HepG2 (cell line): ENCODE measurements at regions not wholly inside any gene's neighbourhood (a gene's known extent, or its start where the extent isn't known, plus 50 kb on each side); places are given as distances from the start of the nearest gene placed in this dataset.

Experiments
- ARHGAP35 ChIP-seq: sonication (generic); formaldehyde crosslinking; IDR thresholded peaks from 2 replicates; pipeline ENCODE4 v1.9.0; 2022; ENCODE audit warnings: mild to moderate bottlenecking, inconsistent platforms, moderate library complexity, missing genetic modification reagents, borderline replicate concordance
- ARID3A ChIP-seq: IDR thresholded peaks from 2 replicates; pipeline ENCODE4 v1.6.1; 2012; ENCODE audit warnings: low read depth, low read length, improper control_type of control experiment
- ATF4 ChIP-seq, 2 experiments: fragments of 450-650 bp in 1 of 2; sonication (generic) in 1 of 2; formaldehyde crosslinking; IDR thresholded peaks; 2 replicates each; pipeline versions ENCODE4 v1.5.0 to v1.8.0; 2020 to 2022; ENCODE audit warnings: mild to moderate bottlenecking in 1 of 2, missing genetic modification reagents in 1 of 2
- BRCA1 ChIP-seq: sonication (generic); formaldehyde crosslinking; IDR thresholded peaks from 2 replicates; pipeline ENCODE4 v1.4.0; 2020; ENCODE audit warnings: missing genetic modification reagents
- FLYWCH1 ChIP-seq: sonication (generic); formaldehyde crosslinking; IDR thresholded peaks from 2 replicates; pipeline ENCODE4 v1.8.1; 2023; ENCODE audit warnings: mild to moderate bottlenecking, missing genetic modification reagents
- FOSL2 ChIP-seq: sonication (generic); formaldehyde crosslinking; IDR thresholded peaks from 2 replicates; pipeline ENCODE4 v1.4.0; 2020; ENCODE audit warnings: missing genetic modification reagents
- FOXO1 ChIP-seq: sonication (generic); formaldehyde crosslinking; IDR thresholded peaks from 2 replicates; pipeline ENCODE4 v1.4.0; 2020; ENCODE audit warnings: missing genetic modification reagents
- GATAD2A ChIP-seq: IDR thresholded peaks from 2 replicates; pipeline ENCODE4 v1.6.1; 2016
- GTF3A ChIP-seq: sonication (generic); formaldehyde crosslinking; conservative IDR thresholded peaks from 2 replicates; pipeline ENCODE4 v1.4.0; 2020; ENCODE audit warnings: mild to moderate bottlenecking, missing genetic modification reagents
- HMGXB4 ChIP-seq, 2 experiments: sonication (generic) in 1 of 2; formaldehyde crosslinking in 1 of 2; IDR thresholded peaks; 2 replicates each; pipeline versions ENCODE4 v1.4.0 to v1.6.1; 2018 to 2020; ENCODE audit warnings: missing genetic modification reagents in 2 of 2, borderline replicate concordance in 1 of 2, low read depth in 1 of 2, mild to moderate bottlenecking in 1 of 2, missing biosample characterization in 1 of 2
- KDM2A ChIP-seq: sonication (generic); formaldehyde crosslinking; IDR thresholded peaks from 2 replicates; pipeline ENCODE4 v1.4.0; 2020; ENCODE audit warnings: low read depth, missing genetic modification reagents, borderline replicate concordance
- KDM3A ChIP-seq: IDR thresholded peaks from 2 replicates; pipeline ENCODE4 v1.6.1; 2018; ENCODE audit warnings: low read depth, missing compliant biosample characterization
- MIXL1 ChIP-seq: IDR thresholded peaks from 2 replicates; pipeline ENCODE4 v1.6.1; 2016
- RAD21 ChIP-seq: fragments of 450-650 bp; formaldehyde crosslinking; IDR thresholded peaks from 2 replicates; pipeline ENCODE4 v1.5.0; 2020; ENCODE audit warnings: mild to moderate bottlenecking
- STAG1 ChIP-seq: sonication (generic); formaldehyde crosslinking; IDR thresholded peaks from 2 replicates; pipeline ENCODE4 v1.4.0; 2020; ENCODE audit warnings: missing genetic modification reagents
- TERF1 ChIP-seq: sonication (generic); formaldehyde crosslinking; IDR thresholded peaks from 2 replicates; pipeline ENCODE4 v1.8.0; 2022; ENCODE audit warnings: mild to moderate bottlenecking, missing genetic modification reagents, moderate library complexity
- THAP9 ChIP-seq: sonication (generic); formaldehyde crosslinking; IDR thresholded peaks from 2 replicates; pipeline ENCODE4; 2020; ENCODE audit warnings: missing genetic modification reagents, mild to moderate bottlenecking, borderline replicate concordance
- XRCC5 ChIP-seq: fragments of 200-400 bp; formaldehyde crosslinking; optimal IDR thresholded peaks from 2 replicates; pipeline ENCODE3; 2017; ENCODE audit warnings: mild to moderate bottlenecking, low read length
- ZNF510 ChIP-seq: sonication (generic); formaldehyde crosslinking; IDR thresholded peaks from 2 replicates; pipeline ENCODE4 v1.4.0; 2020; ENCODE audit warnings: low read depth, mild to moderate bottlenecking, missing genetic modification reagents
- ZNF737 ChIP-seq: sonication (generic); formaldehyde crosslinking; IDR thresholded peaks from 2 replicates; pipeline ENCODE4 v1.5.0; 2020; ENCODE audit warnings: missing genetic modification reagents, mild to moderate bottlenecking, borderline replicate concordance
- ZSCAN12 ChIP-seq: sonication (generic); formaldehyde crosslinking; IDR thresholded peaks from 2 replicates; pipeline ENCODE4 v1.9.0; 2021; ENCODE audit warnings: mild to moderate bottlenecking, missing genetic modification reagents

GRCh38 chr12:11486623-11487444 lies 91.5 kb upstream of the PRB2 start (continued):
- peak; percentile 70 for TF ChIP-seq XRCC5
- TF ChIP-seq BRCA1 (CRISPR knock-in tag) = no peak
- TF ChIP-seq ATF4 (CRISPR knock-in tag; IDR thresholded peaks at IDR 0.05) = no peak
- no peak for TF ChIP-seq KDM3A (CRISPR knock-in tag)
- peak; percentile 88 for TF ChIP-seq RAD21
- TF ChIP-seq ZSCAN12 (CRISPR knock-in tag) = no peak
- peak; percentile 84 for TF ChIP-seq ARID3A
- peak; percentile 20; the same call in 1 of the 2 replicates for TF ChIP-seq GATAD2A (CRISPR knock-in tag)
- TF ChIP-seq ARHGAP35 (CRISPR knock-in tag) = no peak
- no peak for TF ChIP-seq FLYWCH1 (CRISPR knock-in tag)
- no peak for TF ChIP-seq ZNF510 (CRISPR knock-in tag)
- no peak for TF ChIP-seq GTF3A (CRISPR knock-in tag)
- peak; percentile 38 to 57; a peak in 2 of 4 replicates for TF ChIP-seq HMGXB4 (CRISPR knock-in tag; IDR thresholded peaks at IDR 0.05; ENCODE audit: borderline replicate concordance in 1 of 2, low read depth in 1 of 2)
- TF ChIP-seq FOSL2 (CRISPR knock-in tag) = peak; percentile 37; the same call in 1 of the 2 replicates
- TF ChIP-seq STAG1 (CRISPR knock-in tag) = peak; percentile 93
- no peak for TF ChIP-seq ZNF737 (CRISPR knock-in tag)
- no peak for TF ChIP-seq FOXO1 (CRISPR knock-in tag)
- TF ChIP-seq KDM2A (CRISPR knock-in tag) = peak; percentile 54; the same call in 1 of the 2 replicates
- no peak for TF ChIP-seq TERF1
- 0 out of 2 replicates have a peak, but pooled peaks have one; percentile 11 for TF ChIP-seq MIXL1 (CRISPR knock-in tag)
- no peak for TF ChIP-seq THAP9 (CRISPR knock-in tag)
